IMR-90 (cell line): ENCODE measurements at regions not wholly inside any gene's neighbourhood (a gene's known extent, or its start where the extent isn't known, plus 50 kb on each side); places are given as distances from the start of the nearest gene placed in this dataset.

ENCODE experiments used
- ATAC-seq: fragments of 200-7000 bp; cut with Tn5 transposase; 2 replicates; pipeline ENCODE4 v1.9.1; 2020; ENCODE audit warnings: low read depth, mild to moderate bottlenecking, moderate library complexity
- BruUV-seq: library from RNA; stranded (reverse); fragments of 400-500 nt; replicated peaks from 2 replicates; lab custom pipeline; 2021; lab: Mats Ljungman, UMichigan
- CTCF ChIA-PET: fragments of 300-600 bp; formaldehyde crosslinking; extraction: SDS; loops from one replicate; lab custom pipeline; 2021; ENCODE audit warnings: antibody characterized with exemption; lab: Yijun Ruan, JAX
- POLR2A ChIA-PET: fragments of 300-600 bp; sonication (Branson Sonifier 250); formaldehyde crosslinking; loops from one replicate; lab custom pipeline; 2022; ENCODE audit warnings: antibody characterized with exemption; ENCODE audit not compliant: unreplicated experiment; lab: Charles Lee
- DNase-seq: peaks from one replicate; pipeline ENCODE4 v3.0.0; 2013
- H2AFZ ChIP-seq: replicated peaks from 2 replicates; pipeline ENCODE3; 2013; ENCODE audit warnings: low read length, mild to moderate bottlenecking; ENCODE audit not compliant: poor library complexity
- H2AK5ac ChIP-seq: 2 replicates; pipeline ENCODE4 v1.6.1; 2013; ENCODE audit warnings: low read depth, low read length, inconsistent platforms
- H2AK9ac ChIP-seq: replicated peaks from 2 replicates; pipeline ENCODE3; 2013; ENCODE audit warnings: mild to moderate bottlenecking, low read depth, low read length, moderate library complexity; ENCODE audit not compliant: poor library complexity
- H2BK120ac ChIP-seq: 2 replicates; pipeline ENCODE4 v1.6.1; 2013; ENCODE audit warnings: low read depth, low read length, inconsistent platforms
- H2BK15ac ChIP-seq: 3 replicates; pipeline ENCODE4 v1.6.1; 2013; ENCODE audit warnings: low read depth, low read length, inconsistent platforms
- H2BK20ac ChIP-seq: 2 replicates; pipeline ENCODE4 v1.6.1; 2013; ENCODE audit warnings: low read depth, mild to moderate bottlenecking, inconsistent platforms, low read length, moderate library complexity
- H2BK5ac ChIP-seq: 2 replicates; pipeline ENCODE4 v1.6.1; 2013; ENCODE audit warnings: mild to moderate bottlenecking, low read depth, low read length, inconsistent platforms; ENCODE audit not compliant: poor library complexity, severe bottlenecking
- H3K14ac ChIP-seq: replicated peaks from 2 replicates; pipeline ENCODE4 v1.6.1; 2013; ENCODE audit warnings: low read depth, low read length, inconsistent platforms
- H3K18ac ChIP-seq: 2 replicates; pipeline ENCODE4 v1.6.1; 2013; ENCODE audit warnings: low read depth, low read length, control low read depth
- H3K23ac ChIP-seq: 2 replicates; pipeline ENCODE4 v1.6.1; 2013; ENCODE audit warnings: low read depth, low read length, inconsistent platforms
- H3K27ac ChIP-seq: 2 replicates; pipeline ENCODE4 v1.5.1; 2013; ENCODE audit warnings: mild to moderate bottlenecking, control low read depth, low read length; ENCODE audit not compliant: insufficient read depth
- H3K27me3 ChIP-seq: 2 replicates; pipeline ENCODE4 v1.6.1; 2013; ENCODE audit warnings: low read length; ENCODE audit not compliant: control insufficient read depth, insufficient read depth
- H3K36me3 ChIP-seq: 2 replicates; pipeline ENCODE4 v1.6.1; 2013; ENCODE audit warnings: low read length, mixed read lengths; ENCODE audit not compliant: control insufficient read depth, insufficient read depth
- H3K4ac ChIP-seq: 2 replicates; pipeline ENCODE4 v1.6.1; 2013; ENCODE audit warnings: low read depth, low read length, inconsistent platforms
- H3K4me1 ChIP-seq: 2 replicates; pipeline ENCODE4 v1.6.1; 2013; ENCODE audit warnings: low read length, mixed read lengths; ENCODE audit not compliant: control insufficient read depth, insufficient read depth
- H3K4me2 ChIP-seq: 2 replicates; pipeline ENCODE4 v1.6.1; 2013; ENCODE audit warnings: low read depth, mild to moderate bottlenecking, control low read depth, low read length, moderate library complexity
- H3K4me3 ChIP-seq: 2 replicates; pipeline ENCODE4 v1.5.1; 2013; ENCODE audit warnings: low read depth, mild to moderate bottlenecking, control low read depth, low read length, moderate library complexity; ENCODE audit not compliant: insufficient read depth
- H3K56ac ChIP-seq: 2 replicates; pipeline ENCODE4 v1.6.1; 2013; ENCODE audit warnings: low read length, inconsistent platforms; ENCODE audit not compliant: insufficient read depth; ENCODE audit errors: extremely low read depth
- H3K79me1 ChIP-seq, 2 experiments: 2 replicates each; pipeline ENCODE4 v1.6.1; 2013; ENCODE audit warnings: low read length in 2 of 2, inconsistent platforms in 1 of 2, low read depth in 1 of 2
- H3K9ac ChIP-seq: 2 replicates; pipeline ENCODE4 v1.6.1; 2013; ENCODE audit warnings: low read depth, low read length, control low read depth
- H3K9me1 ChIP-seq: 2 replicates; pipeline ENCODE4 v1.6.1; 2013; ENCODE audit warnings: low read length, inconsistent platforms; ENCODE audit not compliant: insufficient read depth
- H3K9me3 ChIP-seq: 2 replicates; pipeline ENCODE4 v1.6.1; 2013; ENCODE audit warnings: low read length; ENCODE audit not compliant: control insufficient read depth, insufficient read depth
- H4K20me1 ChIP-seq: 2 replicates; pipeline ENCODE4 v1.6.1; 2013; ENCODE audit warnings: low read length, inconsistent platforms; ENCODE audit not compliant: insufficient read depth
- H4K5ac ChIP-seq: 2 replicates; pipeline ENCODE4 v1.6.1; 2013; ENCODE audit warnings: mild to moderate bottlenecking, low read depth, low read length, control low read depth
- H4K8ac ChIP-seq, 2 experiments: 2 replicates each; pipeline ENCODE4 v1.6.1; 2013; ENCODE audit warnings: low read depth in 2 of 2, low read length in 2 of 2, control low read depth in 1 of 2, inconsistent platforms in 1 of 2
- H4K91ac ChIP-seq: 2 replicates; pipeline ENCODE4 v1.6.1; 2013; ENCODE audit warnings: low read depth, low read length, inconsistent platforms; ENCODE audit not compliant: insufficient read depth
- BHLHE40 ChIP-seq: fragments of 150-350 bp; IDR thresholded peaks from 2 replicates; pipeline ENCODE4 v1.6.1; 2016; ENCODE audit warnings: mild to moderate bottlenecking, low read depth, low read length
- CEBPB ChIP-seq: IDR thresholded peaks from 2 replicates; pipeline ENCODE4 v1.6.1; 2012; ENCODE audit warnings: low read depth, low read length, improper control_type of control experiment
- CHD1 ChIP-seq: IDR thresholded peaks from 2 replicates; pipeline ENCODE4 v1.6.1; 2012; ENCODE audit warnings: low read depth, low read length, improper control_type of control experiment
- ELK1 ChIP-seq: fragments of 150-350 bp; IDR thresholded peaks from 2 replicates; pipeline ENCODE4 v1.6.1; 2016; ENCODE audit warnings: low read depth, mild to moderate bottlenecking, low read length, moderate library complexity, borderline replicate concordance
- FOS ChIP-seq: fragments of 150-350 bp; IDR thresholded peaks from 2 replicates; pipeline ENCODE4 v1.6.1; 2016; ENCODE audit warnings: low read depth, low read length
- MAFK ChIP-seq: IDR thresholded peaks from 2 replicates; pipeline ENCODE4 v1.6.1; 2012; ENCODE audit warnings: low read depth, low read length, improper control_type of control experiment
- MAZ ChIP-seq: IDR thresholded peaks from 2 replicates; pipeline ENCODE4 v1.6.1; 2012; ENCODE audit warnings: low read depth, mild to moderate bottlenecking, low read length, improper control_type of control experiment, moderate library complexity, borderline replicate concordance
- MXI1 ChIP-seq: IDR thresholded peaks from 2 replicates; pipeline ENCODE4 v1.6.1; 2012; ENCODE audit warnings: low read depth, mild to moderate bottlenecking, low read length, moderate library complexity, borderline replicate concordance
- NFE2L2 ChIP-seq: fragments of 150-350 bp; IDR thresholded peaks from 2 replicates; pipeline ENCODE4 v1.6.1; 2016; ENCODE audit warnings: low read depth, mild to moderate bottlenecking, low read length
- POLR2A ChIP-seq: IDR thresholded peaks from 2 replicates; pipeline ENCODE4 v1.6.1; 2012; ENCODE audit warnings: mild to moderate bottlenecking, low read depth, low read length
- RCOR1 ChIP-seq: IDR thresholded peaks from 2 replicates; pipeline ENCODE4 v1.6.1; 2012; ENCODE audit warnings: mild to moderate bottlenecking, low read length, improper control_type of control experiment; ENCODE audit not compliant: insufficient replicate concordance
- RFX5 ChIP-seq: IDR thresholded peaks from 2 replicates; pipeline ENCODE4 v1.8.0; 2012; ENCODE audit warnings: low read depth, mild to moderate bottlenecking, low read length, moderate library complexity
- SMC3 ChIP-seq: fragments of 150-350 bp; IDR thresholded peaks from 2 replicates; pipeline ENCODE4 v1.6.1; 2016; ENCODE audit warnings: low read depth, mild to moderate bottlenecking, antibody characterized with exemption, low read length, moderate library complexity
- USF2 ChIP-seq: fragments of 150-350 bp; IDR thresholded peaks from 2 replicates; pipeline ENCODE4 v1.6.1; 2017; ENCODE audit warnings: mild to moderate bottlenecking, antibody characterized with exemption, low read length, low read depth
- WGBS, 2 experiments: methylation state at CpG; one replicate each; pipeline versions ENCODE4 v1.1.5 to v1.1.7; 2013; ENCODE audit warnings: missing lambda C conversion rate in 2 of 2; ENCODE audit not compliant: insufficient read length in 1 of 2; ENCODE audit errors: extremely low coverage in 2 of 2; 5-methylcytosine and 5-hydroxymethylcytosine counted together
- dilution Hi-C: fragments of 300-500 bp; cut with HindIII; formaldehyde crosslinking; loops from one replicate; pipeline ENCODE4 v1.14.3; 2018; ENCODE audit warnings: low sequenced_read_pairs; ENCODE audit not compliant: unreplicated experiment
- in situ Hi-C: fragments of 300-500 bp; cut with MboI; formaldehyde crosslinking; loops from 3 replicates; pipeline ENCODE4 v1.14.3; 2019; ENCODE audit warnings: low sequenced_read_pairs, inconsistent platforms, mixed read lengths
- intact Hi-C: fragments of 100-400 bp; cut with micrococcal nuclease; formaldehyde crosslinking; loops from 2 replicates; pipeline ENCODE4 v1.10.0; 2022

GRCh38 chr10:127824826-127825225, 67.9 kb downstream of the CLRN3 start:
- in situ Hi-C loops: no loop called here
- CTCF ChIA-PET: no interaction called here
- no peak overlapping the region for H2BK120ac ChIP-seq

More at GRCh38 chr10:127824826-127825225, 67.9 kb downstream of the CLRN3 start:
- Histone ChIP-seq H2AFZ (no peak overlapping the region), H4K20me1 (no peaks in the 10 kb centered on the region), H3K56ac (no peak overlapping the region), H3K79me1 (no peaks in the 10 kb centered on the region), H2AK9ac (no peak overlapping the region), H2BK15ac (no peak overlapping the region), H3K14ac (no peak overlapping the region), H3K18ac (no peak overlapping the region), H4K8ac (no peak overlapping the region), H3K23ac (no peak overlapping the region), H2AK5ac (no peak overlapping the region), H3K4me2 (no peak overlapping the region), H3K4me1 (no peaks in the 10 kb centered on the region), H3K4me3 (no peak overlapping the region), H2BK5ac (no peak overlapping the region), H3K27me3 (no peaks in the 10 kb centered on the region), H2BK20ac (no peak overlapping the region), H3K27ac (no peak overlapping the region), H3K9me3 (peaks cover 9% of the 10 kb centered on the region), H4K91ac (no peak overlapping the region), H3K4ac (no peak overlapping the region), H4K5ac (no peak overlapping the region), H3K9ac (no peak overlapping the region), H3K9me1 (no peaks in the 10 kb centered on the region), H3K36me3 (no peaks in the 10 kb centered on the region)
- ATAC-seq (no peak), DNase-seq (no peak)
- no TSS peak for BruUV-seq
- dilution Hi-C loops: no loop called here
- POLR2A ChIA-PET: no interaction called here
- TF ChIP-seq BHLHE40 (no peak), MAFK (no peak), RFX5 (no peak), ELK1 (no peak), MAZ (no peak), NFE2L2 (no peak), SMC3 (no peak), CHD1 (no peak), POLR2A (no peak), USF2 (no peak), MXI1 (no peak), FOS (no peak), RCOR1 (no peak), CEBPB (no peak)
- intact Hi-C loops: no loop called here
- WGBS, 2 experiments: no CpG with 5 or more reads among the region's 2 CpGs
